Right lobe of liver (tissue), 4 donors: ENCODE measurements at regions not wholly inside any gene's neighbourhood (a gene's known extent, or its start where the extent isn't known, plus 50 kb on each side); places are given as distances from the start of the nearest gene placed in this dataset.

Source experiments
- POLR2A ChIP-seq: fragments of 450-650 bp; IDR thresholded peaks from one replicate; pipeline ENCODE4 v1.6.1; 2017; ENCODE audit warnings: antibody characterized with exemption, mild to moderate bottlenecking
- TF ChIP-seq, protein P1 (sequence below), 4 donors: fragments of 200-600 bp in 3 of 4; fragments of 450-650 bp in 1 of 4; IDR thresholded peaks; one replicate each; pipeline versions ENCODE4 v1.5.1 to v1.8.0; 2016 to 2022; ENCODE audit warnings: antibody characterized with exemption in 4 of 4, mild to moderate bottlenecking in 2 of 4
- donor health status: DM: no; HTN: no; CAD: no.
- donor health status: DM: no; HTN: no; CAD: no.
- donor health status: DM: no; HTN: yes; CAD: no.

DNA sequence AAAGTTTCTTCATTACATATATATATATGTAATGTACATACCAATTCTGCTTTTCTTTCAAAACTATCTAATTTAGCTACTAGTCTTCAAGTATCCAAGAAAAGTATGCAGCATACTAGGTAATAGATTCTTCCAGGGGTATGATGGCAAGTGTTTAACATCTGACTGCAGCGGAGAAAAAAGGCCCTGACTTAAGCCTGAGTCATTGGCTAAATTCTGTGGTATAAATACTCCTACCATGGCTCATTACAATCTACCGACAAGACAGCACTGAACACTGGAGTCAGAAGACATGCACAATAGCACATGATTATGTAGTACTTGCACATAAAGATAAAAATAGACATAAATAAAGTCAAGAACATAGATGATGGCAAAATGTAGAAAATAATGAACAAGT, 439.9 kb downstream of the BRINP1 start:
- TF ChIP-seq POLR2A: no peak
- TF ChIP-seq, protein P1, sequence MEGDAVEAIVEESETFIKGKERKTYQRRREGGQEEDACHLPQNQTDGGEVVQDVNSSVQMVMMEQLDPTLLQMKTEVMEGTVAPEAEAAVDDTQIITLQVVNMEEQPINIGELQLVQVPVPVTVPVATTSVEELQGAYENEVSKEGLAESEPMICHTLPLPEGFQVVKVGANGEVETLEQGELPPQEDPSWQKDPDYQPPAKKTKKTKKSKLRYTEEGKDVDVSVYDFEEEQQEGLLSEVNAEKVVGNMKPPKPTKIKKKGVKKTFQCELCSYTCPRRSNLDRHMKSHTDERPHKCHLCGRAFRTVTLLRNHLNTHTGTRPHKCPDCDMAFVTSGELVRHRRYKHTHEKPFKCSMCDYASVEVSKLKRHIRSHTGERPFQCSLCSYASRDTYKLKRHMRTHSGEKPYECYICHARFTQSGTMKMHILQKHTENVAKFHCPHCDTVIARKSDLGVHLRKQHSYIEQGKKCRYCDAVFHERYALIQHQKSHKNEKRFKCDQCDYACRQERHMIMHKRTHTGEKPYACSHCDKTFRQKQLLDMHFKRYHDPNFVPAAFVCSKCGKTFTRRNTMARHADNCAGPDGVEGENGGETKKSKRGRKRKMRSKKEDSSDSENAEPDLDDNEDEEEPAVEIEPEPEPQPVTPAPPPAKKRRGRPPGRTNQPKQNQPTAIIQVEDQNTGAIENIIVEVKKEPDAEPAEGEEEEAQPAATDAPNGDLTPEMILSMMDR (IDR thresholded peaks at IDR 0.05): no peak
